SW 1271 (cell line): ENCODE measurements at regions not wholly inside any gene's neighbourhood (a gene's known extent, or its start where the extent isn't known, plus 50 kb on each side); places are given as distances from the start of the nearest gene placed in this dataset.

ENCODE experiments used
- DNase-seq, 2 experiments: peaks; one replicate each; lab custom pipeline; 2025; lab: John Stamatoyannopoulos, UW

DNA sequence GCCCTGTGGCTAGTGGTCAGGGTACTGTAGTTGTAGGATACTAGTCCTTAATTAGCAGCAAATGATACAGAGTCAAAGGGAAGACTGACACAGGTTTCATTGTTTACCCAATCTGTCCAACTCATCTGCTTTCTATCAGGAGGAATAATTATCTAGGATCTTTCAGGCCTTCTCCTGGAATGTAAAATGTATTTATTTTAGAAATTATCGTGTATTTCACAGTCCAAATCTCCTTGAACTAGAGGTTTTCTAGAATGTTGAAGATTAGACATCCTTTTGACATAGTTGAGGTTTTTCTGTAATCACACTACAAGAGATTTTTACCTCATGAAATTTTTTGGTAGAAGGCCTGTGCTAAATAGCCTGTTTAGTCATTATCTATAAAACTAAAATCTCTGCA is 1694.8 kb upstream of the PCDH20 start:
- DNase-seq, result no peak

DNA sequence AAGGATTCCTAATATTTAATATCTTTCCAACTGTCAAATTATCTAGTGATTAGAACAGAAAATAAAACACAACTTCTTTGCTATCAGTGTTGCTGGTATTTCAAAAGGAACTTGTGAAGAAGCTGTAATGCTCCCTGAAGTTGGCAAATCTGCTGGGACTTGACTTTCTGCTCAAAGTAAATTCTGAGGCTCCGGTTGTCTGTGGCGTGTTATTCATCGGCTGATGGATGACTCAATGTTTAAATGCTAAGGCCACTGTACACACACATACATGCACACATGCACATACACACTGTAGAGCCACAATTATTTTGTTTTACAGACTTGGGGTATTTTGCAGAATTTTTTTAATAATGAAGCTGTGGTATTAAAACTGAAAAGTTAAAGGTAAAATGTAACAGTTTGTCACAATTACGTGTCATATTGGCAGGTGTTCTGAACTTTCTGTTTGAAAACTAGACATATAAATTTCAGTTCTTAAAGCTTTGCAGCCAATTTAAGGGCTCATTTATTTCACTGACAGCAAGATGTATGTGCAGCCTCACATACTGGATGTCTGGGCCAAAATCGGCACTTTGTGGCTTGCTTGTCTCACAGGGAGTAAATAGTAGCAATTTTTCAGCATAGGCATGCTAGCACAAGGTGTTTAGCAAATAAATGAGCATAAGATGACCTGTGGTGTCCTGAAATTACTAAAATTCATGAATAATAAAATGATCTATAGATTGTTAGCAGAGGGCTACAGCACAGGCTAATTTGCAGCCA is 1691.7 kb upstream of the PCDH20 start:
- no peak for DNase-seq

DNA sequence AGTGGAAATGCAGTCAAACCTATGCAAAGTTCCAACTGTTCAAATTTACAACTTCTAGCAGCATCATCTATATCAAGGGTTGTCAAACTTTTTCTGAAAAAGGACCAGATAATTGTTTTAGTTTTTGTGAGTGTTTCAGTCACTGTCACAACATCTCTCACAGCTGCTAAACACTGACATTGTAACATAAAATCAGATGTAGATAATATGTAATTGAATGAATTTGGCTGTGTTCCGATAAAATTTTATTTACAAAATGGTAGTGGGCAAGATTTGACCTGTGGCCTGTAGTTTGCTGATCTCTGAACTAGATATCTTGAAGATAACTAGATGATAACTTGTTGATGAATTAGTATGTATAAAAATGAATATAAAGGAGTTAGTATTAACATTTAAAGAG is 1679.1 kb upstream of the PCDH20 start:
- no peak for DNase-seq

DNA sequence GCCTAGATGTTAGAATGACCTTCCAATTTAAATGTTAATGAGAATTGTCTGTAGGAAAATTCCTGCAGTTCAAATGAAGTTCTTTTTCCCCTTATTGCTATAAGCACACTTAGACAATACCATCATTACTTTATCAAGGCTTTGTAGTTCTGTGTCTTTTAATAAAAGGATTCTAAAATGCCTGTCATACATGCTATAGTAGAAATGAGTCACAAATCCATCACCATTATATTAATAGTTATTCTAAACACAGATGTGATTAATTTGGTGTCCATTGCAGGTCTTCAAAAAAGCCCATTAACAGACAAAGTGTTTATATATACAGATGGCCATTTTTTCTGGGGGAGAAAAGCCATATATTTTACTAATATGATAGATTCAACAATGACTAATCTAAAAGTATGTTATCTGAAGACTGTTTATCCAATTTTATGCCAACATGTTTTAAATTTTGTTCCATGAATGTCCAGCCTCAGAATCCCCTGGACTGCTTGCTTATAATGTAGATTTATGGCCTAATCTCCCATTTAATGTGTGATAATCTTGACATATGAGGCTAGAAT is 1678.3 kb upstream of the PCDH20 start:
- DNase-seq, result no peak

DNA sequence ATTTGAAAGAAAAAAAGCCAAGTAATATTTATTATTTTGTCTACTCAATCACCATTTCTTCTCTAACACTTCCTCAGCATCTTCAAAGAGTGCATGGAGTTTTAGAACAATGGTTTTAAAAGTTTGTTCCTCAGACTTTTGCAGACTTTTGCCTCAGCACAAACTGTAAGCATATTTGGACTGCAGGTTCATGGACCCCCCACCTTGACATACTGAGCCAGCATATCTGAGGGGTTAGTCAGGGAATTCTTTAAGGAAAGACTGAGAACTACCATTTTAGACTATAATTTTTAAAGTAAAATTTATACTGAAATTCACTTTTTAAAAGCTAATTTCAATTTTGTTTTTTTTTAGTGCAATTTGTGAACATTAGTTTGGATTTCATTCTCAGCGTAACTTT is 1676.8 kb upstream of the PCDH20 start:
- no peak for DNase-seq

DNA sequence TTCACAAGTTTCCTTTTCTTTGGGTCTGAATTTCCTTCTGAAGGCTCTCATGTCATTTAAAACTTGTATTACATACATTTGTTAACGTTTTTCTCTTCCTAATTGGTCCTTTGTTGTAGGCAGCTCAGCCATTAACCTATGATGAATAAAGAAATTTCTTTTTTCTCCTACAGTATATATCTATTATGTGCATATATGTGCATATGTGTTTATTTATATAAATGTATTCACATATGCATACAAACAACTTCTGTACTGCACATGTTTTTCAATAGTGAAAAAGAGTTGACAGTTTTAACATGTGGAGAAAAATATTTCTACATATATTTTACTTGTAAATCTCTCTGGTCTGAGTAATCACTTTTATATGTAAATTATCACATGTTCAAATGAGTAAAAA is 1674.9 kb upstream of the PCDH20 start:
- no peak for DNase-seq

DNA sequence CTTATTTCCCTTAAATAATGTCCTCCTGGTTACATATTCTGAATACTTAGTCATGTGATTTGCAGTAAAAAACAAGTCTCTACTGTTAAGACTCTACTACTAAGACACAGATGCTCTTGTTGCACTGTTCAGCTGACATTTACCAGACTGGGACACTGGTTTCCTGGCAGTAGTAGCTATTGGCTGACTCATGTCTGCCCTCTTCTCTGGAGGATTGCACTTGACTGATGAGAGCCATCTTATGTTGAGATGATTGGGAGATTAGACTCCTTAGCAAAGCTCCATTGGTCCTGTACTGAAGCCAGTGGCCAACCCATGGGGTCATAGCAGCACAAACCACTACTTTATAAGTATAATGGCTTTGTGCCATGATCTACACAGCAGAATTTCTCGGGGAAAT is 1672.6 kb upstream of the PCDH20 start:
- DNase-seq, result no peak

DNA sequence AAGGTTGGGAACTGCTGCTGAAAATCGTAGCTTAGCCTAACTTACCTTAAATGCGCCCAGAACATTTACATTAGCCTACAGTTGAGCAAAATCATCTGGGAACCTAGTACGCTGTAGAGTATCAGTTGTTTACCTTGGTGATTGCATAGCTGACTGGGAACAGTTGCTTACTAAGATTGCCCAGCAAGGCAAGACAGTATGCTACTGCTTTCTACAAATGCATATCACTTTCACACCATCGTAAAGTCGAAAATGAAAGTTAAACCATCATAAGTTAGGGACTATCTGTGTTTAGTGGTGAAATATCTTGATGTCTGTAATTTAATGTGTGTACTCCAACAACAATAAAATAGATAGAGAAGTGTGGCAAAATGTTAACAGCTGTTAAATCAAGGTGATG is 1670.6 kb upstream of the PCDH20 start:
- no peak for DNase-seq

DNA sequence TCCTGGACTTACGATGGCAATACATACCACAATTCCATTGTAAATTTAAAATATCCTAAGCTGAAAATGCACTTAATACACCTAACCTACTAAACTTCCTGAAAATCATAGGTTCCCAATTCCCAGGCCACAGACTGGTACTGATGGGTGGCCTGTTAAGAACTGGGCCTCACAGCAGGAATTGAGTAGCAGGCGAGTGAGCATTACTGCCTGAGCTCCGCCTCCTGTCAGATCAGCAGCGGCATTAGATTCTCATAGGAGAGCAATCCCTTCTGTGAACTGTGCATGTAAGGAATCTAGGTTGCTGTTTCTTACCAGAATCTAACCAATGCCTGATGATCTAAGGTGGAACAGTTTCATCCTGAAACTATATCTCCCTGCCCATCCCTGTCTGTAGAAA is 1670.2 kb upstream of the PCDH20 start:
- no peak for DNase-seq

DNA sequence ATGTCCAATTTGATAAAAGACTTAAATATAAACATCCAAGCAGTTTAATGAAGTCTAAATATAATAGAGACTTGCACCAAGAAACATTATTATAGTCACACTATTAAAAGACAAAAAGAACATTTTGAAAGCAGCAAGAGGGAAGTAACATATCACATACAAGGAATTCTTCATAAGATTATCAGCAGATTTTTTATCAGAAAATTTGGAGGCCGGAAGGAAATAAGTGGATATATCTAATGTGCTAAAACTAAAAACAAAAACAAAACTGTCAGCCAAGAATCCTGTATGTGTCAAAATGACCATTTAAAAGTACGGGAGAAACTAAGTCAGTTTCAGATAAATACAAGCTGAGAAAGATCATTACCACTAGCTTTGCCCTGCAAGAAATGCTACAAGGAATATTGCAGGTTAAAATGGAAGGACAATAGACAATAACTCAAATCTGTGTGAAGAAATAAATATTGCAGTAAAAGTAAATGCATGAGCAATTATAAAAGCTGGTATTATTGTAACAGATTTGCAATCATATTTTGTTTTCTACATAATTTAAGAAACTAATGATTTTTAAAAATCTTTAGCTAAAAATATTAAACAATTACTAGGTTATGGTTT is 1665.9 kb upstream of the PCDH20 start:
- DNase-seq, result no peak

DNA sequence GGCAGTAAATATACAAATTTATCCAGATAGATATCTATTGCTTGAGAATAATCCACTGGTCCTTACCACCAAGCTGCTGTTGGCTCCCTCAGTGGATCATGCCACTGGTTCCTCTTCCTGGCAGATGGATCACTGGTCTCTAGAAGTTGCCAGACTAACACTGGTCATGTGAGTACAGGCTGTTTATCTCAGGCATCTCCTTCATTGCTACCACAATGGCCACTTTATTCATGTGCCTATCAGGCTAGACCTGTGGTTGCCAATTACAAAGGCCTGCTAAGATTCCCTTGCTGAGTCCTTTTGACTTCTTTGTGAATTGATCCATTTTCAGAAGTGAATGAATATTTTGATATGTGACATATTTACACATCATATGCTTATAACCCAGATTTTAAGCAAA is 1659.5 kb upstream of the PCDH20 start:
- DNase-seq, result no peak

DNA sequence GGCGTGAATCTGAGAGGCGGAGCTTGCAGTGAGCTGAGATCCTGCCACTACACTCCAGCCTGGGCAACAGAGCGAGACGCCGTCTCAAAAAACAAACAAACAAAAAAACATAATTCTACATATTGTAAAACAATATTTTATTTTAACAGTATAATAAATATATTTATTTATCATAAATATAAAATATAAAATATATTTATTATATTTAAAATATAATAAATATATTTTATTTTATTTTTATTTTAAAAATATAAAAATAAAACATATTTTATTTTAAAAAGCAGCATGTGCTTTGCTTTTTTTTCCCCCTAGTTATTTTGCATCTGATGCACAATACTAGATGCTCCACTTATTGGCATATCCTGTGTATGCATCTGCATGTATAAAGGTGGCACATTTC is 1634.6 kb upstream of the PCDH20 start:
- DNase-seq, result no peak

DNA sequence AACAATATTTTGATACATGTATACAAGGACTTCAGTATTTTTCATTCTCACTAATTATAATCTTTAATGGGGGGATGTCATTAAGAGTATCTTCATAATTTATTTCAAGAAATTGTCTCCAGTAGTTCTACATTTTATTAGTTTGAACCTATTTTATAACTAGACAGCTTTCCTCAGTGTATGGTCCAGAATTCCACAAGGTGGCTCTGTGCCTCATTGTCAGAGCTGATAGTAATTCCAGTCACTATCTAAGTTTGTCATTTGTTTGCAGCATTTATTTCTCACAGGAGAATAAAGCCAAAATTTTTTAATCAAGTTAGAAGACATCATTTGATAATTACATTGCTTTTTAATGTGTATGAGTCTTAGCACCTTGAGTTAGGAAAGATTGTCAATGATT is 1633.0 kb upstream of the PCDH20 start:
- DNase-seq, result peak in 1 of 2 experiments; percentile 25

DNA sequence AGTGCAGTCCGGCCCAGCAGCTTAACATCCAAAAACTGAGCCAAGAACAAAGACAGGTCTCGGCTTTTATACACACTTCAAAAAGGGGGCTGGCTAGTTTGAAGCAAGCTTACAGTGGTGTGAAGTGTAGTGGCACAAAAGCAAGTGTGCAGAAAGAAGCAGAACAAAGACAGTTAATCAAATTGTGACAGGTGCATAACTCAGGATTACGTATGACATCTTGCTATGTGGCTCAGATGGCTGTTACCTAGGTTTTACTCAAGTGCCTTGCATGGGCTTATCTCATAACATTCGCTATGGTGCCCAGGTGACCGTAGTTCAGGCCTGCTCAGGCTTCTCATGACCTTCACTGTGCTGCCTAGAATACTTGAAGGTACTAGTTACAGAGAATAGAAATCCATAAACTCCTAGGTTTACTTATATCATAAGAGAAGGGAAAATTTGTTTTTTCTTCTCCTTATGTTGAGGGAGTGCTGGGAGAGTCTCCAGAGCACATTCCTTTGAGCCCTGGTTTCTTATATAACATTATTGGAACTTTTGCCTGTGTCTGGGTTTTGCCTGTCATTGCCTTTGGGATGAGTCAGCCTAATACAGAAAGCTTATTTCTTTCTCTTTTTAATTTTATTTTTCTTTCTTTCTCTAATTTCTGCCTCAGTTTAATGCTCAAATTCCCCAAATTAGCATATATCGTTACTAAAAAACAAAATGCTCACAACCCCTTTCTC is 1629.1 kb upstream of the PCDH20 start:
- no peak for DNase-seq

DNA sequence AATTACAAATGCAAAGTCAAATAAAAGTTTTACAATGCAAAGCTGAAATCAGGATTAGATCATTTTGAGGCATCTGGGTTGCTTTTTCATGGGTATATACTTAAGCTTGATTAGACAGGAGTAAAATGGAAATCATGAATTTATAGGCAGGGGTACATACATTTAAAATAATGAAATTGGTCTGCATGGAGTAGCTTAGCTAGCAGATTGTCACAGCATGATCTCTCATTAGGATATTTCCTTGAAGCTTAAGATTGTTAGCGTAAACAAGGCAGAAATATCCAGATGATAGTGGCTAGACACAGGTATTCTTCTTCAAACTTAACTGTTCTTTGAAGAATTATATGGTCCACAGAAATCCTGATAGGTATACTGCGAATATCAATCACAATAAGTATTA is 1627.0 kb upstream of the PCDH20 start:
- no peak for DNase-seq

DNA sequence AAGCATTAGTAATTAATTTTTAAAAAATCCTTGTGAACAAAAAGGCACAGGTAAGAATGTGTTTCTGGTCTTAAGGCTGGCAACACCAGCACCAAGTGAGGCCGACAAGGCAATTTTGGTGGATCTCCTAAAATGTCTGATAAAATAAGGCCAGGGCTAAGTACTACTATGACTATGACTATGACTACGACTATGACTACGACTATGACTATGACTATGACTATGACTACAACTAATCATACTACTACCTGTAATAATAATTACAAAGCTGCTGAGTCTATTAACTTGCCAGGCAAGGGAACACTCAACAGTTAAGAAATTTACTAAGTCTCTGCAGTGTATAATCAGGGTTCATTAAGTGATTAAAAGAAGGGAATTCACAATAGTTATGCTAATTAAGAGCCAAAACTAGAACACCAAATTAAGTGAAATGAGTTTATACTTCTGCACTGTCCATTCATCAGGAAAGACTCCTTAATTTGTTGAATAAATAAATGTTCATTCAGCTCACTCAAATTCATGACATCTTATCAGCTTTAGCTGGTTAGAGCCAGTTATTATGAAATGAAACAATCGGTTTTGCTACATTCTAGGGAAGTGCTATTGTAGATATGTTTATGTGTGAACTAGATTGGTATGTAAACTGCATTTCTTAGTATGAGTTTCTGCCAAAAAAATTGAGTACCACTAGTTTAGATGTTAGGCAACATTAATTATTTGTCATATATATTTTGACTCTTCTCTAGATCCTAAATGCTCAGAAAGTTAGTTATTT is 1626.2 kb upstream of the PCDH20 start:
- DNase-seq, result no peak

DNA sequence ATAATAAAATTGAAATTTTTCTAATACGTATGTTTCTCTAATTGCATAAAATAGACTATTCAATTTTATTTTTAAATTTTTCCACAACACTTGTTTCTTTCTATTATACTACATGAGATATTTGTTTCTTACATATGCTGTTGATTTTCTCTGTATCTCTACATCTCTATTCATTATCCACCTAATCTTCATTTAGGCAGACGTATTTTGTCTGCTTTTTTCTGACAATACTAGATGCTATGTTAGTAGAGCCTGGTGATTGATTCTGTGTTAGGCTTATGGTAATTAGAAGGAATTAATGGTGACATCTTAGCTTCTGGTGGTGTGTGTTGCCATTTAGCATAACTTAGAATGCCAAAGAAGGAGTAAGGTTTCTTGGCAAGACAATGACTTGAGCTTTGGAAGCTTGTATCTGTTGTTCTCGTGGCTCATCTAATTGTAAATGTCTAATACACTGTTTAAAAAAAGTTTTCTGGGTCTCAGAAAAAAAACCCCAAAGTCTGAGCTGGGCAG is 1610.7 kb upstream of the PCDH20 start:
- DNase-seq, result no peak

DNA sequence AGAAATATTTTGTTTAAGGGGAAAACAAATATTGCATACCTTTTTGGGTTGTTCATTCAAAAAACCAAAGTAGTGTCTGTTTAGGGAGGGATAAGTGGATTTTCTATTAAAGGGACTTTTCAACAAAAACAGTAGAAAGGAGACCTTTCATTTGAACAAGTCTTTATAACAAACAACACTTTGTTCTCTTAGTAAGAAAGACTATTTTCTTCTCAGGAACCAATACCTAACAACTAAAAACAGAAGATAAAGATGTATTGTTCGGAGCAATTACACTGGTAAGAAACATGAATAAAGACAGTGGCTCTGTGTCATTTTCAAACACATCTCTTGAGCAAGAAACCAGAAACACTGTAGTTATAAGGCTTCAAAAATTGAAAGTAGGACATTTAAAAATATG is 1610.1 kb upstream of the PCDH20 start:
- DNase-seq, result no peak

DNA sequence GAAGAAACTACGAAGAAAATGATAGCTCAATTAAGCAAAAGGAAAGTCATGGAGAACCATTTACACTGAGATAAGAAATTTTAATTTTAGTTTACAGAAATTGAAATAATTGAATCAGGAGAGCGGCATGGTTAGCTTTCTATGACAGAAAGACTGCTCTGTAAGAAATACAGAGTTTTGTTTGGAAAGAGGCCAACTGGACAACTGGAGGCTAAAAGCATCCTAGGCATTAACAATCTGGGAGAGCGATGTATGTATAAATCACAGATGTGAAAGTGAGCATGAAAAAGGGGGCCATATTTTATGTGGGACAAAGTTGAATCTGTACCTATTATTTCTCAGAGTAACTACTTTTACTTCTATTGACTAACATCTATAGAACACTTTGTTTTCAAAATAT is 1608.8 kb upstream of the PCDH20 start:
- DNase-seq, result no peak

DNA sequence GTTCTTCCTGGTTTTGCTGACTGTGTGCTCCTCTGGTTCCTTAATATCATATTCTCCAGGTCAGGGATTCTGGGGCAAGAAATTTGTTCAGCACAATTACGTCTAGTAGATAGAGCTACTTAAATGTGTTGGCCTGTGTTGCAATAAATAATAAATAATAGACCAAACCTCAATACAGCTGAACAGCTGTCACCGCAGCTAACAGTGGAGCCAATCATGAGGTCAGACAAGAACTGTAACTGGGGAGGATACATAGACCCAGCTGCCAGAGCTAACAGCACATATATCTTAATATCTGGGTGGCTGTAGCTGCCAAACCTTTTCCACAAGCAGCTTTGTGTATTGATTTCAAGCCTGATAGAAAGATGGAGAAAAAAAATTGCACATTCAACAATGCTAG is 1596.3 kb upstream of the PCDH20 start:
- no peak for DNase-seq

DNA sequence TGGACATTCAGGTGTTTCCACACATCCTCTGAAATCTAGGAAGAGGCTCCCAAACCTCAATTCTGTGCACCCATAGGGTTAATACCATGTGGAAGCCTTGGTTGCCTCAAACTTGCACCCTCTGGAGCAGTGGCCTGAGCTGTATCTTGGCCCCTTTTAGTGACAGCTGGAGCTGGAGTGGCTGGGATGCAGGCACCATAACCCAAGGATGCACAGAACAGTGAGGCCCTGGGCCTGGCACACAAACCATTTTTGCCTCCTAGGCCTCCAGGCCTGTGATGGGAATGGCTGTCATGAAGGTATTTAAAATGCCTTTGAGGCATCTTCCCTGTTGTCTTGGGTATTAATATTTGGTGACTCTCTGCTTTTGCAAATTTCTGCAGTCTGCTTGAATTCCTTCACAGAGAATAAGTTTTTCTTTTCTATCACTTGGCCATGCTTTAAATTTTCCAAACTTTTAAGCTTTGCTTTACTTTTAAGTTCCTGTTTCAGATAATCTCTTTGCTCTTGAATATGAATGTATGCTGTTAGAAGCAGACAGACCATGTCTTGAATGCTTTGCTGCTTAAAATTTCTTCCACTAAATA is 1594.5 kb upstream of the PCDH20 start:
- no peak for DNase-seq

DNA sequence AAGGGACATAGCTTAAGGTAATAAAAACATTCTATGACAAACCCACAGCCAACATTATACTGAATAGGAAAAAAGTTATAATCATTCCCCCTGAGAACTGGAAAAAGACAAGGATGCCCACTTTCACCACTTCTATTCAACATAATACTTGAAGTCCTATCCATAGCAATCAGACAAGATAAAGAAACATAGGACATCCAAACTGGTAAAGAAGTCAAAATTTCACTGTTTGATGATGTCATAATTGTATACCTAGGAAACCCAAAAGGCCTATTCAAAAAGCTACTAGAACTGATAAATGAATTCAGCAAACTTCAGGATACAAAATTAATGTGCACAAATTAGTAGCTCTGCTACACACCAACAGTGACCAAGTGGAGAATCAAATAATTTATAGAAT is 1590.0 kb upstream of the PCDH20 start:
- DNase-seq, result no peak
